WTC11 (cell line): ENCODE measurements at regions not wholly inside any gene's neighbourhood (a gene's known extent, or its start where the extent isn't known, plus 50 kb on each side); places are given as distances from the start of the nearest gene placed in this dataset.

ENCODE experiments used
- CREB1 ChIP-seq: sonication (generic); formaldehyde crosslinking; IDR thresholded peaks from 2 replicates; pipeline ENCODE4 v1.8.0; 2023; ENCODE audit warnings: mild to moderate bottlenecking, missing genetic modification reagents
- NFYB ChIP-seq: sonication (generic); formaldehyde crosslinking; conservative IDR thresholded peaks from 2 replicates; pipeline ENCODE4 v1.8.0; 2022; ENCODE audit warnings: low read depth, missing genetic modification reagents
- TF ChIP-seq, protein P1 (sequence below): fragments of 200-600 bp; IDR thresholded peaks from 2 replicates; pipeline ENCODE4 v1.8.0; 2022; ENCODE audit warnings: antibody characterized with exemption

GRCh38 chr18:27794181-27794926 is 382.6 kb downstream of the CDH2 start:
- TF ChIP-seq, protein P1, sequence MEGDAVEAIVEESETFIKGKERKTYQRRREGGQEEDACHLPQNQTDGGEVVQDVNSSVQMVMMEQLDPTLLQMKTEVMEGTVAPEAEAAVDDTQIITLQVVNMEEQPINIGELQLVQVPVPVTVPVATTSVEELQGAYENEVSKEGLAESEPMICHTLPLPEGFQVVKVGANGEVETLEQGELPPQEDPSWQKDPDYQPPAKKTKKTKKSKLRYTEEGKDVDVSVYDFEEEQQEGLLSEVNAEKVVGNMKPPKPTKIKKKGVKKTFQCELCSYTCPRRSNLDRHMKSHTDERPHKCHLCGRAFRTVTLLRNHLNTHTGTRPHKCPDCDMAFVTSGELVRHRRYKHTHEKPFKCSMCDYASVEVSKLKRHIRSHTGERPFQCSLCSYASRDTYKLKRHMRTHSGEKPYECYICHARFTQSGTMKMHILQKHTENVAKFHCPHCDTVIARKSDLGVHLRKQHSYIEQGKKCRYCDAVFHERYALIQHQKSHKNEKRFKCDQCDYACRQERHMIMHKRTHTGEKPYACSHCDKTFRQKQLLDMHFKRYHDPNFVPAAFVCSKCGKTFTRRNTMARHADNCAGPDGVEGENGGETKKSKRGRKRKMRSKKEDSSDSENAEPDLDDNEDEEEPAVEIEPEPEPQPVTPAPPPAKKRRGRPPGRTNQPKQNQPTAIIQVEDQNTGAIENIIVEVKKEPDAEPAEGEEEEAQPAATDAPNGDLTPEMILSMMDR: no peak
- no peak for TF ChIP-seq CREB1 (CRISPR knock-in tag)
- no peak for TF ChIP-seq NFYB
